Psoas muscle (tissue), 7 donors: ENCODE measurements at regions not wholly inside any gene's neighbourhood (a gene's known extent, or its start where the extent isn't known, plus 50 kb on each side); places are given as distances from the start of the nearest gene placed in this dataset.

Experiments
- ATAC-seq, 4 donors: fragments of 200-7000 bp; cut with Tn5 transposase; one replicate each; pipeline ENCODE4 v1.9.1; 2020; ENCODE audit warnings: moderate library complexity in 3 of 4, mild to moderate bottlenecking in 2 of 4
- DNase-seq, 2 donors: peaks; one replicate each; pipeline ENCODE4 v3.0.0-alpha.2; 2020
- H3K27ac ChIP-seq: fragments of 200-600 bp; one replicate; pipeline ENCODE4 v1.8.0; 2022
- H3K27me3 ChIP-seq, 3 donors: fragments of 200-600 bp in 1 of 3; one replicate each; pipeline versions ENCODE4 v1.6.1 to v1.8.0; 2013 to 2022; ENCODE audit warnings: low read length in 2 of 3, mild to moderate bottlenecking in 2 of 3, moderate library complexity in 1 of 3; ENCODE audit not compliant: insufficient read depth in 3 of 3
- H3K36me3 ChIP-seq, 2 donors: fragments of 200-600 bp in 1 of 2; one replicate each; pipeline versions ENCODE4 v1.6.1 to v1.8.0; 2013 to 2022; ENCODE audit warnings: low read depth in 1 of 2, mild to moderate bottlenecking in 1 of 2, moderate library complexity in 1 of 2; ENCODE audit not compliant: insufficient read depth in 1 of 2
- H3K4me1 ChIP-seq: fragments of 200-600 bp; one replicate; pipeline ENCODE4 v1.8.0; 2022
- H3K4me3 ChIP-seq: fragments of 200-600 bp; one replicate; pipeline ENCODE4 v1.8.0; 2022; ENCODE audit warnings: mild to moderate bottlenecking
- H3K9me3 ChIP-seq: fragments of 200-600 bp; one replicate; pipeline ENCODE4 v1.8.0; 2022
- WGBS, 3 donors: extraction: QIAGEN DNeasy Blood & Tissue Kit; methylation state at CpG; one replicate each; pipeline versions ENCODE4 v1.1.6 to v1.1.7; 2013; 5-methylcytosine and 5-hydroxymethylcytosine counted together
- intact Hi-C, 2 donors: fragments of 100-400 bp; cut with DNase I; formaldehyde crosslinking; loops; one replicate each; pipeline versions ENCODE4 v1.11.0 to v1.14.2; 2022
- TF ChIP-seq, protein P1 (sequence below): fragments of 200-600 bp; IDR thresholded peaks from one replicate; pipeline ENCODE4 v1.8.0; 2022; ENCODE audit warnings: antibody characterized with exemption
- donor health status: healthy with polysubstance abuse.
- donor health status: DM: no; HTN: no; CAD: no; lungs with moderate emphysema.
- donor health status: Bipolar disorder and iron deficiency.
- donor health status: healthy.
- donor health status: DM: yes; HTN: yes; CAD: no.
- donor health status: DM: no; HTN: no; CAD: no.
- donor health status: DM: yes; HTN: yes; CAD: no.

DNA sequence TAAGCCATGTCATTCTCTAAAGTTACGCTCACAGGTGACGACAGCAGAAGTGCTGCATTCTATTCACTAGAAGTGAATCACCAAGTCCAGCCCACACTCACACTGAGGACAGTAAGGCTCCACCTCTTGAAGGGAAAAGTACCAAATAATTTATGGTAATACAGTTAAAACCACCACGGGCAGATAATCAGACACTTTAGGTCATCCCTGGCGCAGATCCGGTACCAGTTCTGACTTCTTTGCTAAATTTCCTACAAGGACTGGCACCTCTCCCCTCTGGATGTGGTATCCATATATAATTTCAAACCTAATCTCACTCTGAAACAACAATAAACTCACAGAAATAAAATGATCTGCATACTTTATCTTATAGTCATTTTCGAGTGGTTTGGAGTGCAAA is 954.7 kb upstream of the GHITM start:
- Histone ChIP-seq H3K36me3 (no peaks in the 10 kb centered on the region), H3K4me3 (no peak overlapping the region), H3K27ac (no peak overlapping the region), H3K9me3 (no peaks in the 10 kb centered on the region), H3K4me1 (no peaks in the 10 kb centered on the region), H3K27me3 (no peaks in the 10 kb centered on the region)
- TF ChIP-seq, protein P1, sequence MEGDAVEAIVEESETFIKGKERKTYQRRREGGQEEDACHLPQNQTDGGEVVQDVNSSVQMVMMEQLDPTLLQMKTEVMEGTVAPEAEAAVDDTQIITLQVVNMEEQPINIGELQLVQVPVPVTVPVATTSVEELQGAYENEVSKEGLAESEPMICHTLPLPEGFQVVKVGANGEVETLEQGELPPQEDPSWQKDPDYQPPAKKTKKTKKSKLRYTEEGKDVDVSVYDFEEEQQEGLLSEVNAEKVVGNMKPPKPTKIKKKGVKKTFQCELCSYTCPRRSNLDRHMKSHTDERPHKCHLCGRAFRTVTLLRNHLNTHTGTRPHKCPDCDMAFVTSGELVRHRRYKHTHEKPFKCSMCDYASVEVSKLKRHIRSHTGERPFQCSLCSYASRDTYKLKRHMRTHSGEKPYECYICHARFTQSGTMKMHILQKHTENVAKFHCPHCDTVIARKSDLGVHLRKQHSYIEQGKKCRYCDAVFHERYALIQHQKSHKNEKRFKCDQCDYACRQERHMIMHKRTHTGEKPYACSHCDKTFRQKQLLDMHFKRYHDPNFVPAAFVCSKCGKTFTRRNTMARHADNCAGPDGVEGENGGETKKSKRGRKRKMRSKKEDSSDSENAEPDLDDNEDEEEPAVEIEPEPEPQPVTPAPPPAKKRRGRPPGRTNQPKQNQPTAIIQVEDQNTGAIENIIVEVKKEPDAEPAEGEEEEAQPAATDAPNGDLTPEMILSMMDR, result no peak
- 85 to 91% (median 88%) methylated on average over 6 of the region's 6 CpGs for WGBS, 3 donors
- DNase-seq, result no peak
- no peak for ATAC-seq
- intact Hi-C loops, result no loop called here

DNA sequence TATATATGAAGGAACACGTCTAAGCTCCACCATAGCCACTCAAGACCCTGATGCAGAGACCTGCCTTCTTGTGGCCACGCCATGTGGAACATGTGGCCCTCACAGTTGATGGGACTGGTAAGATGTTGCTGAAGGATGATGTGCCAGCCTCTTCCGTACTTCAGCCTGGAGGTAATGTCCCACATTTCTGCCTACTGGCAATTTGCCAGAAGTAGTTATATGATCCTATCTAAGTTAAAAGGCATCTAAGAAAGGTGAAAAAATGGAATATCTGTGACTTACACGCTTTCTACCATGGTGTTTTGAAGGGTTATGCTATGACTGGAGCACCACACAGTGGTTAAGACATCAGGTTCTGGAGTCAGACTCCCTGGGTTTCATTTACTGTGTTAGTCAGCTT is 948.7 kb upstream of the GHITM start:
- TF ChIP-seq, protein P1, result no peak
- DNase-seq (no peak), ATAC-seq (no peak)
- Histone ChIP-seq H3K27me3 (no peaks in the 10 kb centered on the region), H3K4me3 (no peak overlapping the region), H3K27ac (no peak overlapping the region), H3K4me1 (no peaks in the 10 kb centered on the region), H3K36me3 (no peaks in the 10 kb centered on the region), H3K9me3 (no peaks in the 10 kb centered on the region)
- intact Hi-C loops, result no loop called here
- 77 to 80% (median 80%) methylated on average over 4 of the region's 4 CpGs for WGBS, 3 donors

DNA sequence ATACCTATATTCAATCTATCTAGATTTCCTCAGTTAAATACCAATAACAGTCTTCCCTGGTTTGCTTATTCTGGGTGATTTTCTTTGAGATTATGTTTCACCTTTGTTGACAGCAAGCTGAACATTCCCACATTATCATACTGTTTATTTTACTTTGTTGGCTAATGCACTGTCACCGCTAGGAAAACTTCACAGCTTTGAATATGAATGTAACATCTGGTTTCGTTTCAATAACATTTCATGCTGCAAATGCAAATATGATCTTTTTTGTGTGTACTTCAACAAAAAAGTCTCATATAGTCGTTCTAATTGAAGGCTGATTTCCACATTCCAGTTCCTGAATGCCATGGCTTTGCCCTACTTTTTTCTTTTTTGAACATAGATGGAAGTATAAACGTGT is 946.3 kb upstream of the GHITM start:
- intact Hi-C loops, result no loop called here
- Histone ChIP-seq H3K27ac (no peak overlapping the region), H3K9me3 (no peaks in the 10 kb centered on the region), H3K27me3 (no peaks in the 10 kb centered on the region), H3K4me3 (no peak overlapping the region), H3K4me1 (no peaks in the 10 kb centered on the region), H3K36me3 (no peaks in the 10 kb centered on the region)
- no peak for ATAC-seq
- no peak for DNase-seq
- TF ChIP-seq, protein P1, result no peak
- 36 to 41% (median 36%) methylated on average over 4 of the region's 4 CpGs for whole genome bisulfite sequencing, 3 donors

DNA sequence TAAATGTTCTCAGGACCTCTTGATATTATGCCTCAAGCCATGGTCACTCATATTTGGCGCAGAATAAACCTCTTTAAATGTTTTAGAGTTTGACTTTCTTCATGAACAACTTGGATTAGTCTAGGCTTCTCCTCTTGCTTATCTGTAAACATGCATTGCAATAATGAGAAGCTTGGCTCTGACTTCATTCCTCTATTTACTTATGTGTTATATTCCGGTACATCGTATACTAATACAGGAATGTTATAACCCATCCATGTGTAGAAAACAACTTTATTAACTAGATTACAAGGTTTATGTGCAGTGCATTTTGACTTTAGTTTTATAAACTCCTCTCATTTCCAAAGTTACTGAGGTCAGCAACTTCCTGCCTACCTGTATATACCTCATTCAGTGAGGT is 944.3 kb upstream of the GHITM start:
- DNase-seq (no peak), ATAC-seq (no peak)
- Histone ChIP-seq H3K9me3 (no peaks in the 10 kb centered on the region), H3K36me3 (no peaks in the 10 kb centered on the region), H3K4me3 (no peak overlapping the region), H3K4me1 (no peaks in the 10 kb centered on the region), H3K27me3 (no peaks in the 10 kb centered on the region), H3K27ac (no peak overlapping the region)
- TF ChIP-seq, protein P1, result no peak
- intact Hi-C loops, result no loop called here
- 88 to 93% (median 93%) methylated on average over 3 of the region's 3 CpGs for WGBS, 3 donors

DNA sequence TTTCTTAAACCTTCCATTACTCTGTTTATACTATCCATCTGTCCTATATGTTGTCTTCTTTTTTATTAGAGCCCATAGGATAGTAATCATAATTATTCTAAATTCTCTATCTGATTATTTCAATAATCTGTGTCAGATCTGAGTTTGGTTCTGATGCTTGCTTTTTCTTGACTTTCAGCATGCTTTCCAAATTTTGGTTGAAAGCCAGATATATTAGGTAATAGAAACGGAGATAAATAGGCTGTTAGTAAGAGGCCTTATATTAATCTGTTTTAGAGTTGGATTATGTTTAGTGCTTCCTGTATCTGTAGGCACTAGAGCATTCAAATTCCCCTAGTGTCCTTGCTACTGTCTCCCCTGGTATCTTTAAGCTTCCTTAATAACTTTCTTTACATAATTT is 939.9 kb upstream of the GHITM start:
- no peak overlapping the region for H3K27ac ChIP-seq
- intact Hi-C loops, result no loop called here
- H3K4me3 ChIP-seq, result no peak overlapping the region
- WGBS, 3 donors, result 37 to 56% (median 40%) methylated on average over 1 of the region's 1 CpG
- DNase-seq (no peak), ATAC-seq (no peak)
- H3K36me3 ChIP-seq, result no peaks in the 10 kb centered on the region
- TF ChIP-seq, protein P1, result no peak
- H3K4me1 ChIP-seq, result no peaks in the 10 kb centered on the region
- H3K27me3 ChIP-seq, result no peaks in the 10 kb centered on the region
- H3K9me3 ChIP-seq, result peaks cover 5% of the 10 kb centered on the region
